ENCODE measurements at regions not wholly inside any gene's neighbourhood (a gene's known extent, or its start where the extent isn't known, plus 50 kb on each side); places are given as distances from the start of the nearest gene placed in this dataset.

DNA sequence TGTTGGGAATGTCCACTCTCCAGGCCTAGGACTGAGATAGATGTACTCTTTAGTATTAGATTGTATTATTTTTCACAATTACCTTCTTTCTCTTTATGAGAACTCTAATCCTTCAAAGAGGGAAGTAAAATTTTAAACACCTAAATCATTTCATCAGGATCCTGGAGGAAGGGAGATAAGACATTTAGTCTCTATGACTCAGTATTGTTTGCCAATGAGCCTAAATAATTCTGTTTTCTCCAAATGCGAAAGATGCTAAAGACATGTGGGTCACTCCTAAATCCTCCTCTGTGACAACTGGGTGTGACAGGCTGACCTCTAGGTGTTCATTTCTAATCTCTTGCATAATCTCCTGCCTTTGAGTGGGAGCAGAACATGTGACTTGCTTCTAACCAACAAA is 1736.6 kb upstream of the MIR17HG start:
- no peaks in the 10 kb centered on the region for H3K79me2 ChIP-seq (ENCODE audit: control insufficient read depth, insufficient read depth, low read length)
- no peaks in the 10 kb centered on the region for H3K9me1 ChIP-seq (ENCODE audit: control insufficient read depth, insufficient read depth, low read length)
- no peak overlapping the region for H2AFZ ChIP-seq (ENCODE audit: low read depth, low read length)
- DNase-seq (ENCODE audit: extremely low read depth in 1 of 4, low spot score in 3 of 4) (no peak), ATAC-seq (no peak), FAIRE-seq (no peak)
- no TSS peak for BruUV-seq (replicated peaks)
- ChIA-PET CTCF (ENCODE audit: low intra/inter-chr PET ratio) (no interaction called here), POLR2A (no interaction called here)
- in situ Hi-C loops (cut with MboI) = no loop called here
- H3K9ac ChIP-seq (ENCODE audit: insufficient read depth in 1 of 2, low read depth in 2 of 2, low read length in 2 of 2) = no peak overlapping the region
- no peak overlapping the region for H3K4me2 ChIP-seq (ENCODE audit: insufficient read depth, low read length)
- no peak overlapping the region for H3K4me3 ChIP-seq
- TF ChIP-seq JUND (IDR thresholded peaks at IDR 0.05; ENCODE audit: borderline replicate concordance, low read depth, low read length) (no peak), JUND (tag; IDR thresholded peaks at IDR 0.05; ENCODE audit: borderline replicate concordance, low read depth, low read length) (no peak), NCOA6 (IDR thresholded peaks at IDR 0.05) (no peak), THRA (IDR thresholded peaks at IDR 0.05) (no peak), NR4A1 (CRISPR knock-in tag; IDR thresholded peaks at IDR 0.05) (no peak), NR4A1 (tag; IDR thresholded peaks at IDR 0.05) (no peak), POLR2AphosphoS5 (IDR thresholded peaks at IDR 0.05; ENCODE audit: control insufficient read depth, insufficient read depth, low read depth, low read length) (no peak), RUNX1 (IDR thresholded peaks at IDR 0.05; ENCODE audit: low read depth) (no peak), ZNF785 (CRISPR knock-in tag; IDR thresholded peaks at IDR 0.05) (no peak), DLX4 (CRISPR knock-in tag; IDR thresholded peaks at IDR 0.05) (no peak), ZNF134 (CRISPR knock-in tag; conservative IDR thresholded peaks at IDR 0.05) (no peak), NCOR1 (IDR thresholded peaks at IDR 0.05) (no peak), ZNF184 (CRISPR knock-in tag; IDR thresholded peaks at IDR 0.05) (no peak), GTF2A2 (tag; IDR thresholded peaks at IDR 0.05) (no peak), ZHX1 (conservative IDR thresholded peaks at IDR 0.05; ENCODE audit: low read length) (no peak), ZNF583 (CRISPR knock-in tag; IDR thresholded peaks at IDR 0.05) (no peak)
- TF ChIP-seq, protein P1, sequence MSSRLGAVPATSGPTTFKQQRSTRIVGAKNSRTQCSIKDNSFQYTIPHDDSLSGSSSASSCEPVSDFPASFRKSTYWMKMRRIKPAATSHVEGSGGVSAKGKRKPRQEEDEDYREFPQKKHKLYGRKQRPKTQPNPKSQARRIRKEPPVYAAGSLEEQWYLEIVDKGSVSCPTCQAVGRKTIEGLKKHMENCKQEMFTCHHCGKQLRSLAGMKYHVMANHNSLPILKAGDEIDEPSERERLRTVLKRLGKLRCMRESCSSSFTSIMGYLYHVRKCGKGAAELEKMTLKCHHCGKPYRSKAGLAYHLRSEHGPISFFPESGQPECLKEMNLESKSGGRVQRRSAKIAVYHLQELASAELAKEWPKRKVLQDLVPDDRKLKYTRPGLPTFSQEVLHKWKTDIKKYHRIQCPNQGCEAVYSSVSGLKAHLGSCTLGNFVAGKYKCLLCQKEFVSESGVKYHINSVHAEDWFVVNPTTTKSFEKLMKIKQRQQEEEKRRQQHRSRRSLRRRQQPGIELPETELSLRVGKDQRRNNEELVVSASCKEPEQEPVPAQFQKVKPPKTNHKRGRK (tag; IDR thresholded peaks at IDR 0.05) = no peak
- H3K9me3 ChIP-seq (replicated peaks; ENCODE audit: control insufficient read depth, insufficient read depth, low read depth, low read length) = no peaks in the 10 kb centered on the region
- intact Hi-C loops (cut with micrococcal nuclease) = no loop called here
- H3K36me3 ChIP-seq (ENCODE audit: control insufficient read depth, insufficient read depth, low read length) = no peaks in the 10 kb centered on the region
- no peaks in the 10 kb centered on the region for H3K4me1 ChIP-seq (replicated peaks in 1 of 2; ENCODE audit: control insufficient read depth in 2 of 2, insufficient read depth in 2 of 2, low read length in 2 of 2)
- no peak overlapping the region for H3K27ac ChIP-seq (ENCODE audit: extremely low read depth, low read depth, low read length)
- no peaks in the 10 kb centered on the region for H4K20me1 ChIP-seq (replicated peaks; ENCODE audit: control insufficient read depth, insufficient read depth, low read length)
- 0% methylated on average over 1 of the region's 1 CpG for WGBS (ENCODE audit: insufficient coverage, low coverage, missing lambda C conversion rate)
- H3K27me3 ChIP-seq (ENCODE audit: control insufficient read depth in 2 of 2, insufficient read depth in 2 of 2, low read length in 2 of 2) = no peaks in the 10 kb centered on the region

All from K562 (cell line).